ENCODE measurements at regions not wholly inside any gene's neighbourhood (a gene's known extent, or its start where the extent isn't known, plus 50 kb on each side); places are given as distances from the start of the nearest gene placed in this dataset.

- TF ChIP-seq CTCF (conservative IDR thresholded peaks at IDR 0.05; ENCODE audit: low read depth): no peak
- ChIA-PET POLR2A (ENCODE audit: low non-redundant PET) (no interaction called here), CTCF (interaction anchor here (0.5 to 0.6 kb wide), 2 partner anchors 961 to 1341 kb away, joined by 3 to 4 read pairs; no protein-coding TSS in a partner anchor)
- no peak overlapping the region for H3K27ac ChIP-seq
- no peak for DNase-seq (ENCODE audit: low spot score)
Observed at GRCh38 chr9:81370650-81371049, 318.7 kb downstream of the TLE1 start.

GRCh38 chr9:81370096-81370495, 319.3 kb downstream of the TLE1 start:
- POLR2A ChIA-PET (ENCODE audit: low non-redundant PET): no interaction called here
- DNase-seq (ENCODE audit: low spot score): no peak
- no peak overlapping the region for H3K27ac ChIP-seq
- TF ChIP-seq CTCF (conservative IDR thresholded peaks at IDR 0.05; ENCODE audit: low read depth): no peak
- CTCF ChIA-PET: interaction anchor here (0.6 kb wide), 1 partner anchor 1282 kb away, joined by 3 read pairs; no protein-coding TSS in a partner anchor

GRCh38 chr9:81369121-81369520, 320.2 kb downstream of the TLE1 start:
- CTCF ChIA-PET: no interaction called here
- no peak for DNase-seq (ENCODE audit: low spot score)
- no peak for TF ChIP-seq CTCF (conservative IDR thresholded peaks at IDR 0.05; ENCODE audit: low read depth)
- POLR2A ChIA-PET (ENCODE audit: low non-redundant PET): no interaction called here
- H3K27ac ChIP-seq: no peak overlapping the region

GRCh38 chr9:81363916-81364480, 325.3 kb downstream of the TLE1 start:
- ChIA-PET POLR2A (ENCODE audit: low non-redundant PET) (no interaction called here), CTCF (no interaction called here)
- DNase-seq (ENCODE audit: low spot score): no peak
- H3K27ac ChIP-seq: peak overlapping the region; percentile 36
- no peak for TF ChIP-seq CTCF (conservative IDR thresholded peaks at IDR 0.05; ENCODE audit: low read depth)

GRCh38 chr9:81361296-81361695, 328.1 kb downstream of the TLE1 start:
- TF ChIP-seq CTCF (conservative IDR thresholded peaks at IDR 0.05; ENCODE audit: low read depth): no peak
- CTCF ChIA-PET: no interaction called here

GRCh38 chr9:81351166-81351565, 338.2 kb downstream of the TLE1 start:
- no peak for DNase-seq (ENCODE audit: low spot score)
- CTCF ChIA-PET: no interaction called here
- H3K27ac ChIP-seq: no peak overlapping the region
- POLR2A ChIA-PET (ENCODE audit: low non-redundant PET): no interaction called here
- TF ChIP-seq CTCF (conservative IDR thresholded peaks at IDR 0.05; ENCODE audit: low read depth): no peak

More at GRCh38 chr9:81361296-81361695, 328.1 kb downstream of the TLE1 start:
- POLR2A ChIA-PET (ENCODE audit: low non-redundant PET): no interaction called here
- DNase-seq (ENCODE audit: low spot score): no peak
- H3K27ac ChIP-seq: no peak overlapping the region
